ENCODE measurements at regions not wholly inside any gene's neighbourhood (a gene's known extent, or its start where the extent isn't known, plus 50 kb on each side); places are given as distances from the start of the nearest gene placed in this dataset.

DNA sequence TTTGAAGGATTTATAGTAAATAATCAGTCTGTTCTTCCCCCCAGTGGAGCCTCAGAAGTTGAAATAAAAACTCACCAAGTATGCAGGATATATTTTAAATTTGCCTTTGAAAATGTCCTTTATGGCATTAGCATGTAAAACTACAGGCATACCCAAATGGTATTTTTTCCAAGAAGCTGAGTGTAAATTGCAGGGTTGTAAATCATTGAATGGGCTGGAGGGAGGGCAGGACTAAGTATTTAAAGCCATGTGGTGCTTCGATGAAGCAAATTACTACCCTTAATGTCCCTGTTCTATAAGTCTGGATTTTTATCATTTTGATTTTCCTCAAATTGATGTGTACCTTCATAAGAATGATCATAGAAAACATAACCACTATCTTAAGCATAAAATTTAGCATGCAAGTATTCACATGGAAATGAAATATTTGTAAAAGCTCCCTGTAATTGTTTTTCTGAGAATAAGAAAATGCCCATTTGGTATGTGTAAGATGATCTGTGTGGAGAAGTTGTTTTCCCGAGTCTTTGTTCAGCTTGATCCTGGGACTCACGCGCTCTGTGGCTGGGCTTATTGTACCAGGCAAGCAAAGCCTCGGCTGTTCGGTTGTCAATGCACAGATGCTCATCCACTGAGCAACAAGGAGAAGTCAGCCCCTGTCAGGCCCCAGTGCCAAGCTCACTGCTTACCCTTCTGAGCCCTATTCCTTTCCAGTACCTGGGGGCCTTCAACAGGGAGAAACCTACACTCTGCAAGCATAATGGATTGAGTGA, 66.7 kb downstream of the CD164 start:
- TF ChIP-seq, protein P1, sequence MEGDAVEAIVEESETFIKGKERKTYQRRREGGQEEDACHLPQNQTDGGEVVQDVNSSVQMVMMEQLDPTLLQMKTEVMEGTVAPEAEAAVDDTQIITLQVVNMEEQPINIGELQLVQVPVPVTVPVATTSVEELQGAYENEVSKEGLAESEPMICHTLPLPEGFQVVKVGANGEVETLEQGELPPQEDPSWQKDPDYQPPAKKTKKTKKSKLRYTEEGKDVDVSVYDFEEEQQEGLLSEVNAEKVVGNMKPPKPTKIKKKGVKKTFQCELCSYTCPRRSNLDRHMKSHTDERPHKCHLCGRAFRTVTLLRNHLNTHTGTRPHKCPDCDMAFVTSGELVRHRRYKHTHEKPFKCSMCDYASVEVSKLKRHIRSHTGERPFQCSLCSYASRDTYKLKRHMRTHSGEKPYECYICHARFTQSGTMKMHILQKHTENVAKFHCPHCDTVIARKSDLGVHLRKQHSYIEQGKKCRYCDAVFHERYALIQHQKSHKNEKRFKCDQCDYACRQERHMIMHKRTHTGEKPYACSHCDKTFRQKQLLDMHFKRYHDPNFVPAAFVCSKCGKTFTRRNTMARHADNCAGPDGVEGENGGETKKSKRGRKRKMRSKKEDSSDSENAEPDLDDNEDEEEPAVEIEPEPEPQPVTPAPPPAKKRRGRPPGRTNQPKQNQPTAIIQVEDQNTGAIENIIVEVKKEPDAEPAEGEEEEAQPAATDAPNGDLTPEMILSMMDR (IDR thresholded peaks at IDR 0.05) = no peak
- no peak for TF ChIP-seq EZH2phosphoT487 (IDR thresholded peaks at IDR 0.05)
- TF ChIP-seq EZH2 (IDR thresholded peaks at IDR 0.05) = no peak
